HFFc6 (cell line): ENCODE measurements at regions not wholly inside any gene's neighbourhood (a gene's known extent, or its start where the extent isn't known, plus 50 kb on each side); places are given as distances from the start of the nearest gene placed in this dataset.
A peak's percentile ranks its signal among the peaks of the same experiment; 100 is the strongest.

ENCODE experiments used
- DNase-seq: peaks from one replicate; pipeline ENCODE4 v3.0.0-alpha.2; 2018
- H3K27ac Mint-ChIP-seq: 2 replicates; pipeline ENCODE4 v1.8.0; 2020; ENCODE audit warnings: mild to moderate bottlenecking, mixed read lengths
- H3K27me3 Mint-ChIP-seq: 2 replicates; pipeline ENCODE4 v1.8.0; 2021; ENCODE audit warnings: mild to moderate bottlenecking, moderate library complexity, mixed read lengths; ENCODE audit not compliant: insufficient read depth
- H3K36me3 Mint-ChIP-seq: 2 replicates; pipeline ENCODE4 v1.8.0; 2021; ENCODE audit warnings: low read depth, mixed read lengths
- H3K4me1 Mint-ChIP-seq: 2 replicates; pipeline ENCODE4 v1.8.0; 2020; ENCODE audit warnings: low read depth, mixed read lengths
- H3K4me3 Mint-ChIP-seq: 2 replicates; pipeline ENCODE4 v1.8.0; 2020; ENCODE audit warnings: mild to moderate bottlenecking, moderate library complexity, mixed read lengths
- H3K9me3 Mint-ChIP-seq: 2 replicates; pipeline ENCODE4 v1.8.0; 2020; ENCODE audit warnings: mild to moderate bottlenecking, mixed read lengths
- CTCF ChIP-seq: fragments of 200-600 bp; sonication (generic); IDR thresholded peaks from 2 replicates; pipeline ENCODE4 v1.5.0; 2021; ENCODE audit warnings: antibody characterized with exemption, mild to moderate bottlenecking

GRCh38 chr16:73186752-73187601 lies 139.0 kb upstream of the ZFHX3 start:
- no peak overlapping the region for H3K27ac Mint-ChIP-seq

GRCh38 chr16:73185737-73186136 lies 137.8 kb upstream of the ZFHX3 start:
- Mint-ChIP-seq H3K27ac (no peak overlapping the region), H3K36me3 (no peaks in the 10 kb centered on the region), H3K4me3 (no peak overlapping the region), H3K27me3 (0 out of 2 replicates have a peak, but pooled peaks cover 1% of the 10 kb centered on the region), H3K9me3 (no peaks in the 10 kb centered on the region), H3K4me1 (peaks cover 20% of the 10 kb centered on the region)
- TF ChIP-seq CTCF = no peak
- DNase-seq = no peak

More at GRCh38 chr16:73186752-73187601, 139.0 kb upstream of the ZFHX3 start:
- Mint-ChIP-seq H3K27me3 (0 out of 2 replicates have a peak, but pooled peaks cover 2% of the 10 kb centered on the region), H3K9me3 (no peaks in the 10 kb centered on the region), H3K36me3 (no peaks in the 10 kb centered on the region), H3K4me1 (peaks cover 23% of the 10 kb centered on the region), H3K4me3 (no peak overlapping the region)
- DNase-seq = no peak
- TF ChIP-seq CTCF = no peak

- Mint-ChIP-seq H3K4me3 (peak overlapping the region; percentile 15; the same call in 1 of the 2 replicates), H3K27me3 (0 out of 2 replicates have a peak, but pooled peaks cover 1% of the 10 kb centered on the region), H3K9me3 (no peaks in the 10 kb centered on the region), H3K36me3 (no peaks in the 10 kb centered on the region), H3K27ac (no peak overlapping the region), H3K4me1 (peaks cover 20% of the 10 kb centered on the region)
- peak; percentile 28 for TF ChIP-seq CTCF
- DNase-seq = no peak
Measured at GRCh38 chr16:73183611-73184092, 135.7 kb upstream of the ZFHX3 start.

- Mint-ChIP-seq H3K27ac (no peak overlapping the region), H3K4me3 (no peak overlapping the region), H3K36me3 (no peaks in the 10 kb centered on the region), H3K27me3 (0 out of 2 replicates have a peak, but pooled peaks cover 1% of the 10 kb centered on the region), H3K9me3 (no peaks in the 10 kb centered on the region), H3K4me1 (peaks cover 29% of the 10 kb centered on the region)
- DNase-seq = no peak
- TF ChIP-seq CTCF = no peak
Measured at GRCh38 chr16:73179705-73180331, 131.9 kb upstream of the ZFHX3 start.

GRCh38 chr16:73177729-73178295 lies 129.9 kb upstream of the ZFHX3 start:
- no peak for TF ChIP-seq CTCF
- Mint-ChIP-seq H3K4me3 (no peak overlapping the region), H3K9me3 (no peaks in the 10 kb centered on the region), H3K27me3 (no peaks in the 10 kb centered on the region), H3K4me1 (peaks cover 35% of the 10 kb centered on the region), H3K27ac (no peak overlapping the region), H3K36me3 (no peaks in the 10 kb centered on the region)
- DNase-seq = no peak
